ENCODE measurements at regions not wholly inside any gene's neighbourhood (a gene's known extent, or its start where the extent isn't known, plus 50 kb on each side); places are given as distances from the start of the nearest gene placed in this dataset.
"Not testable (repeated sequence)": the region's sequence is repeated elsewhere in the genome, so short reads cannot be mapped to it uniquely, and the experiment has no call there.

- no peak for DNase-seq (ENCODE audit: low read depth in 2 of 3, low spot score in 1 of 3)
Measured at GRCh38 chr1:196002906-196003305, 605.3 kb downstream of the KCNT2 start.

DNA sequence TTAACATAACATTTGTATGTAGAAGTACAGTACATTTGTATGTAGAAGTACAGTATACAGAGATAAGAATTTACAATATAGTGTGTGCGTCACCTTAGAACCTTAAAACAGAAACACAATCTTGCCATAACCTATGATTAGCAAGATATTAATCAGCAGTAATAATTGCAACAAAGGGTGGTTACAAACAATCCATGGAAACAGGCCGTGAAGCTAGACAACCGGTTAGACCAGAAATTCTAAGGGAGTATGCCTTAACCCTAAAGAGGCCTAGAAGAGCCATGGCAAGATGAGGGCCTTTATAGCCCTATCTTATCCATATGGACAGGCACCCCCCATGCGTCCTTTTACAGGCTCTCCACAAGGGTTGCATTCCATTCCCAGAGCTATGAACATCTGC lies 605.9 kb downstream of the KCNT2 start:
- DNase-seq (ENCODE audit: low read depth in 2 of 3, low spot score in 1 of 3) = not testable (repeated sequence)

DNA sequence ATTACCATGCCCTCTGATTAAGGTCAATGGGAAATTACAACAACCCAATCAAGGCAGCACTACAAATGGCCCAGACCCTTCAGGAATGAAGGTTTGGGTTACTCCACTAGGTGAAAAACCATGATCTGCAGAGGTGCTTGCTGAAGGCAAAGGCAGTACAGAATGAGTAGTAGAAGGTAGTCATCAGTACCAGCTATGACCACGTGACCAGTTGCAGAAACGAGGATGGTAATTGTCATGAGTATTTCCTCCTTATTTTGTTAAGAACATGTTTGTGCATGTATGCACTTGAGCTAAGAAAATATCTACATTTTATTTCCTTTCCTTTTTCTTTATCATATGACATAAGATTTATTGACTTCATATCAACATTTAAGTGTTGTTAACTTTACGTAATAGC lies 607.1 kb downstream of the KCNT2 start:
- no peak for DNase-seq (ENCODE audit: low read depth in 2 of 3, low spot score in 1 of 3)

DNA sequence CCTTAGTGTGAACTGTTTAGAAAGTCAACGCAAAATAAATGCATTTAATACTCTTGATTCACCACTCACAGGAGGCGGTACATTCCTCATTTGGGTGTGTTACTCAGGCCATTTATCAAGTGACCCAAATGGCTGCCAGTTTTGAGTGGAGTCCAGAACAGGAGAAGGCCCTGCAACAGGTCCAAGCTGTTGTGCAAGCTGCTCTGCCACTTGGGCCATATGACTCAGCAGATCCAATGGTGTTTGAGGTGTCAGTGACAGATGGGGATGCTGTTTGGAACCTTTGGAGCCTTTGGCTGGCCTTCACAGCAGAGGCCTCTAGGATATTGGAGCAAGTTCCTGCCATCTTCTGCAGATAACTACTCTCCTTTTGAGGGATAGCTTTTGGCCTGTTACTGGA lies 609.2 kb downstream of the KCNT2 start:
- DNase-seq (ENCODE audit: low read depth in 2 of 3, low spot score in 1 of 3) = no peak

GRCh38 chr1:195981448-195982139 lies 626.6 kb downstream of the KCNT2 start:
- no peak for DNase-seq (ENCODE audit: low read depth in 2 of 3, low spot score in 1 of 3)

GRCh38 chr1:195979646-195980045 lies 628.6 kb downstream of the KCNT2 start:
- DNase-seq (ENCODE audit: low read depth in 2 of 3, low spot score in 1 of 3) = no peak

DNA sequence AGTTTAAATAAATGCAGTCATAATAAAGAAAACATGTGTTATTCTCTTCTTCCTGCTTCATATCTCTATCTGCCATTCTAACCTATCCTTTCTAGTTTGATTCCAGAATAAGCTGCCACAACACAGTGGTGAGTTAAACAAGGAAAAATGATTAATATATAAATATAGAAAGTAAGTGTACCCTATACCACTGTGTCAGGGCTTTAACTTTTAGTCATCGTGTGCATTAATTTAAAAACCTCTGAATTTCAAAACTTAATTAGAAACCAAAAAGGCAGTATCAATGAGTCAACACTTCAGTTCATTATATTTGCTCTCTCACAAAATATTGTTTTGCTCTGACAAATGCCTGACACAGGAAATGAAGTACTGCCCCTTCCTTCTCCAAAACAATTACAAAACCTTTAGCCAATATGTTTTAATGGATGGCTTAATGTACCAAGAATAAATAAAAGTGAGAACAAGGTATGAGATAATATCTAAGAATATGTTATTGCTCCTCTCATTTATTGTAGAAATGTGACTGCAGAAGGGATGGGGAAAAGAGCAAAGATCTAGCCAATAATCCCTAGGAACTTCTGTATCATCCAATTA lies 634.8 kb downstream of the KCNT2 start:
- DNase-seq (ENCODE audit: low read depth in 2 of 3, low spot score in 1 of 3) = no peak

DNA sequence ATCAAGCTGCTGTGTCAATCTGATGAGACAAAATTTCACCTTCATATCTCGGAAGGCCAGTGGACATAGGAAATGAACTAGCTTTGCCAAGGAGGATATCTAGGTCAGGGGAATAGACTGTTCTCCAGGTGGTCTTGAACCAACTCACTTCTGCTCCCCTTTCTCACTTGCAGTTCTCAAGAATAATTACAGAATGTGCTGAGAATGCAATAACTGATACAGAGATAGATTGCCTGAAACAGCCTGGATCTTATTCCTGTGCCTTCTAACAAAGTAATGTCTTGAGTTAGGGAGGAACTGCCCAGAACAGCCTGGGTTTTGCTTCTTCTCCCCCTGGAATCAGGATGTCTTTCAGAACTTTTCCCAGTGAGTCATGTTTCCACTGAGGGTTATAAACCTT lies 636.7 kb downstream of the KCNT2 start:
- no peak for DNase-seq (ENCODE audit: low read depth in 2 of 3, low spot score in 1 of 3)

DNA sequence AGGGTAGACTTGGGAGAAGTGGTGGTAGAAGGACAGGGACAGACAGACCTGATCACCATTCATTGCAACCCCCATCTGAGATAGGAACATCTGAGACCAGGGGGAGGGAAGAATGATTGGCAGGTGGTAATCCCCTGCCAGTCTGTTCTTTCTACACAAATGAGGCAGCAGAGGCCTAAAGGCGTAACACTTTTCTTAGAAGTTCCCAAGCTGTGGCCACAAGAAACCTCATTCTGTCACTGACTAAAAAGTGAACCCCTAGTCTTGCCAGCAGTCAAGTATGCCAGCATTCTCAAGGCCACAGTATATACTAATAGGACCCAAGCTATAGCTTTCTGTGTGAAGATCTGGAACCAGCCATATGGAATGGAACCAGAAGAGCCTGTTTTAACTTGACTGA lies 638.0 kb downstream of the KCNT2 start:
- DNase-seq (ENCODE audit: low read depth in 2 of 3, low spot score in 1 of 3) = no peak

DNA sequence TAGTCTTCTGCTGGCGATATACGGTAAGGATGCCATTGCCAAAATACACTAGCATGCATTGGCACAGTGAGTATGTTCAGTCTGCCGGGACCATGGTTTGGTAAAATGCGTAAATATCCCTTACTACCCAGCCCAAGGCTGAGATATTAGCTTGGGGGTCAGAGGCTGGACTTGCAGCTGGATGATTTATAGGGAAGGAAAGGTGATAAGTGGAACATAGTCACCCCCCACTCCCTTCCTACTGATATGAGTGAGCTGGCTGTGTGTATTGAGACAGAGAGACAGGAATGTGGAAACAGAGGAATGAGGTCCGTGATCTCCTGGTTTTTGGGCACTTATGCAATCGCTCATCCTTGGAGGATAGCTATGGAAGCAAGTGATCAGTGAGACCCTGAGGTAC lies 642.8 kb downstream of the KCNT2 start:
- DNase-seq (ENCODE audit: low read depth in 2 of 3, low spot score in 1 of 3) = no peak

DNA sequence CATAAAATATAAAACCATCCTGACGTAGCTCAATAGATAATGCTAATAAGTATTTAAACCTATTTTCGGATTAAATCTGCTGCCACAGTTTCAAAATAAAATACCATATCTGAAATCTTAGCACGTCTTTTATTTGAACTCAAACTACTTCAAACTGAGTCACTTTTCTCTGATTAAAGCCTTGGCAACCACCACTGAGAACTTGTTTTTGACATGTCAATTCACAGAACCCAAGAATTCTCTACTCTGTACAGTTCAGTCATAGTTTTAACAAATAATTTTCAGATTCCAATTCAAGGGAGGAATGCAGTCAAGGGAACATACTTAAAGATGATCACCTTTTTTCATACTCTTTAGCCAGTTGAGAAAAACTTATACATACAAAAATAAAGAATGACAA lies 643.2 kb downstream of the KCNT2 start:
- no peak for DNase-seq (ENCODE audit: low read depth in 2 of 3, low spot score in 1 of 3)

GRCh38 chr1:195964516-195964915 lies 643.7 kb downstream of the KCNT2 start:
- no peak for DNase-seq (ENCODE audit: low read depth in 2 of 3, low spot score in 1 of 3)

GRCh38 chr1:195962051-195962450 lies 646.2 kb downstream of the KCNT2 start:
- no peak for DNase-seq (ENCODE audit: low read depth in 2 of 3, low spot score in 1 of 3)

DNA sequence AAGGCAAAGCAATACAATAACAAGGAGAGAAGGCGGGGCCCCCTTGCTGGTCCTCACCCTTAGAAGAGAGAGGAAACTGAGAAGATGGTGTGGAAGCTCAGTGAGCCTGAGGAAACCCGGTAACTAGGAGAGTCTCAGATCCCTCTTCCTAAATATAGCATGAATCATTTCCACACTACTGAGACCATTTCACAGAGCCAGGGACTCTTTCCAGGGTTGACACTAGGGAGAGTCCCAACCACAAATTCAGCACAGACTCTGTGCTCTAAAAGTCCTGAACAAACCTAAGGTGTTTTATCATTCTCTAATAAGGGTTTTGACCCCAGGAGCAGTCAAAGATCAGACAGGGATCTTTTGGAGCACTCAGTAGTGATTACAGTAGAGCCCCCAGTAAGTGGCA lies 647.7 kb downstream of the KCNT2 start:
- DNase-seq (ENCODE audit: low read depth in 2 of 3, low spot score in 1 of 3) = no peak

- DNase-seq (ENCODE audit: low read depth in 2 of 3, low spot score in 1 of 3) = no peak
Measured at GRCh38 chr1:195958131-195958530, 650.1 kb downstream of the KCNT2 start.

DNA sequence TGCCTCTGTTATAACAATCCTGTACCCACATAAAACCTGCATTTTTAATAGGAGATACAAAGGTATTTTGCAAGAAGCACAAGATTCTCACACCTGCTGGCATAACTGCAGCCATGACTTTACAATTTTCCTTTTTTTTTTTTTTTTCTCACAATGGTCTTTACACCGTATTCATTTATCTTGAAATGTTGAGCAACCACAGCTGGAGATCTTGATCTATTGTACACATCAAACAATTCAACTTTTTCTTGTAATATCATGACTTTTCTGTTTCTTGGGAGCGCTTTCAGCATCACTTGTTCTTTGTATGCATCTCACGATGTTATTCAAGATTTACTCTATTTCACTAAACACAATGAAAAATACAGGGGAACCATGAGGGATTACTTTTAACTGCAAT lies 651.4 kb downstream of the KCNT2 start:
- DNase-seq (ENCODE audit: low read depth in 2 of 3, low spot score in 1 of 3) = no peak

- DNase-seq (ENCODE audit: low read depth in 2 of 3, low spot score in 1 of 3) = no peak
Measured at GRCh38 chr1:195954848-195955247, 653.4 kb downstream of the KCNT2 start.

DNA sequence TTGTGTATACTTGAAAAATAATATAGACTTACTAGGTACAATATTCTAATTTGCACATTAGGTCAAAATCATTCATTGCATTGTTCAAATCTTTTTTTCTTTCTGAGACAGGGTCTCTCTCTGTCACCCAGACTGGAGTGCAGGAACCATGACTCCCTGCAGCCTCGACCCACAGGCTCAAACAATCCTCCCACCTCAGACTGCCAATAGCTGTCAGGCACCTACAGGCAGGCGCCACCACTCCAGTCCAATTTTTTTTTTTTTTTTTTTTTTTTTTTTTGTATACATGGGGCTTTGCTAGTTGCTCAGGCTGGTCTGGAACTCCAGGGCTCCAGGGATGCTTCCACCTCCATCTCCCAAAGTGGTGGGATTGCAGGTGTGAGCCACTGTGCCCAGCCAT lies 656.9 kb downstream of the KCNT2 start:
- DNase-seq (ENCODE audit: low read depth in 2 of 3, low spot score in 1 of 3) = no peak

GRCh38 chr1:195948123-195948895 lies 659.9 kb downstream of the KCNT2 start:
- no peak for DNase-seq (ENCODE audit: low read depth in 2 of 3, low spot score in 1 of 3)

GRCh38 chr1:195946500-195946899 lies 661.7 kb downstream of the KCNT2 start:
- no peak for DNase-seq (ENCODE audit: low read depth in 2 of 3, low spot score in 1 of 3)

- no peak for DNase-seq (ENCODE audit: low read depth in 2 of 3, low spot score in 1 of 3)
Measured at GRCh38 chr1:195941795-195942194, 666.4 kb downstream of the KCNT2 start.

DNA sequence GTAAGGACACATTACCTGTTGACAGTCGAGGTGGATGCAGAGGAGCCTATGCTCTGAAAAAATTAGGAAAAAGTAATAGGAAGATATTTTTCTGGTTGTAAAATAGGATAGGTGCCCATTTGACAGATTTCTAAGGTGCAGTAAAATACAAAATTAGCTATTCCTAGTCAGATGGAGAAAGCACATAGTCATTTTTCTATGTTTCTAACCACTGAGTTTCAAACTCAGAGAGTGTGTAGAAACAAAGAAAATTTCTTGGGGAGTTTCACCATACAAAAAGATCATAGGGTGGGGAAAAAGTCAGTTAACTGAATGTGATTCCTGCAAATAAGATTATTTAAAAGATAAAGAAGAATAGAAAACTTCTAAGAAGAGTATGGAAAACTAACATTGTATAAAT lies 666.9 kb downstream of the KCNT2 start:
- no peak for DNase-seq (ENCODE audit: low read depth in 2 of 3, low spot score in 1 of 3)

All from stimulated activated CD4-positive, alpha-beta T cell treated with anti-CD3 and anti-CD28 coated beads, Interleukin-12 subunit alpha, Interleukin-12 subunit beta, amount 100 ng/mL, for 48 hours (primary cell).